HG02885 (cell line): ENCODE measurements at regions not wholly inside any gene's neighbourhood (a gene's known extent, or its start where the extent isn't known, plus 50 kb on each side); places are given as distances from the start of the nearest gene placed in this dataset.
"Not testable (repeated sequence)": the region's sequence is repeated elsewhere in the genome, so short reads cannot be mapped to it uniquely, and the experiment has no call there.

ENCODE experiments used
- ATAC-seq: cut with Tn5 transposase; IDR thresholded peaks from one replicate; pipeline ENCODE4 v1.9.1; 2021; ENCODE audit warnings: mild to moderate bottlenecking; ENCODE audit not compliant: unreplicated experiment, poor library complexity

DNA sequence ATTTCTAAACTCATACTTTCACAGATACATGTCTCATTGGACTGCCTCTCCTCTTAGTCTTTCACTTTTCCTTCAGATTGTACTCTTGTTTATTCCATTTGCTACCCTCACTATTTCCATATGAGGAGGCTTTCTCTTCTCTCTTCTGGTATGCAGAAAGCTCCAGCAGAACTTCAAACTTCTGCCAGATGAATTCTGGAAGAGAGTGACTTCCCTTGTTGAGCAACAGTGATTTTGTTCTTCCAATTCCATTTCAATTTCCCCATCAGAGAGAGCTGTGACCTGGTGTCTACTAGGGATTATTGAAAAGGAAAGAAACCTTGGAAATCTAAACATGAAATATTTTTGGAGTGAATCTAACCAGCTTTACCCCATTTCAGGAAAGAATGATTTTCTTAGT is 523.2 kb upstream of the ZNF717 start:
- no peak for ATAC-seq

DNA sequence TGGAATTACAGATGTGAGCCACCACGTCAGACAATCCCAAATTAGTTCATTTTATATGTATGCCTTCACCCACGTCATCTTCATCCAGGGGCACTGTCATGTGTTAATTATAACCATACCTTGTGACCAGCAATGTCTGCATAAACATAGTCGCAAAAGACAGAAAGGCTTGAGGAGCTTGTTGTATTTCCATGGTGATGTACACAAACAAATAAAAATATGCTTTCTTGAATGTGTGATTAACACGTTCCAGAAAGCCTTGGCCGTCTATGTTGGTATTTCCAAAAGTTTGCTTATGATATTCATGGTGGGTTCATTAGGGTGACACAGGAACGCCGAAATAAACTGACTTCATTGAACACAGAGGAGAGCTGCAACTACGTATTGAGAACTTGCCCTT is 524.7 kb upstream of the ZNF717 start:
- ATAC-seq, result no peak

GRCh38 chr3:76310667-76311066 is 525.3 kb upstream of the ZNF717 start:
- ATAC-seq, result no peak

DNA sequence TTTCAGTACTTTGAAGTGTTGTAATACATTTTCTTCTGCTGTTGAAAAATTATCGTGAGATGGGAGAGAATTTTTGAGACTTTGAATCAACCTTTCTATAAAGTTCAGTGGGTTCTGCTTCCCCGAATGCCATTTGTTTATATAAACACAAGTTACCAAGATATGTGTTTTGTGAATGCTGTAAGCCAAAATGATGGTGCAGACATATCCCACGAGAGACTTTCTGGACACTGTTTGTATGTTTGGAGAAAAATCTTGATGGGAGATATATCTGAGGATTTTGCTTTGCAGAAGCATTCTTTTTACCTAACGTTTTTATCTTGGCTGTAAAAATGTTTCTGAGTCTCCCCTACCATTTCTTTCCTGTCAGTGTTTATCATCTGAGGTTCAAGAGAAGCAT is 526.6 kb upstream of the ZNF717 start:
- no peak for ATAC-seq

DNA sequence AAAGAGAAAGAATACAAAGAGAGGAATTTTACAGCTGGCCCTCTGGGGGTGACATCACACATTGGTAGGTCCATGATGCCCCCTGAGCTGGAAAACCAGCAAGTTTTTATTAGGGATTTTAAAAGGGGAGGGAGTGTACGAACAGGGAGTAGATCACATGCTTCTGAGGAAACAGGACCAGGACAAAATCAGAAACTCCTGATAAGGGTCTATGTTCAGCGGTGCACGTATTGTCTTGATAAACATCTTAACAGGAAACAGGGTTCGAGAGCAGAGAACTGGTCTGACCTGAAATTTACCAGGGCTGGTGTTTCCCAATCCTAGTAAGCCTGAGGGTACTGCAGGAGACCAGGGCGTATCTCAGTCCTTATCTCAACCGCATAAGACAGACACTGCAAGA is 530.6 kb upstream of the ZNF717 start:
- ATAC-seq, result not testable (repeated sequence)

GRCh38 chr3:76321614-76322013 is 536.3 kb upstream of the ZNF717 start:
- ATAC-seq, result no peak

- no peak for ATAC-seq
Observed at GRCh38 chr3:76324101-76324500, 538.8 kb upstream of the ZNF717 start.

DNA sequence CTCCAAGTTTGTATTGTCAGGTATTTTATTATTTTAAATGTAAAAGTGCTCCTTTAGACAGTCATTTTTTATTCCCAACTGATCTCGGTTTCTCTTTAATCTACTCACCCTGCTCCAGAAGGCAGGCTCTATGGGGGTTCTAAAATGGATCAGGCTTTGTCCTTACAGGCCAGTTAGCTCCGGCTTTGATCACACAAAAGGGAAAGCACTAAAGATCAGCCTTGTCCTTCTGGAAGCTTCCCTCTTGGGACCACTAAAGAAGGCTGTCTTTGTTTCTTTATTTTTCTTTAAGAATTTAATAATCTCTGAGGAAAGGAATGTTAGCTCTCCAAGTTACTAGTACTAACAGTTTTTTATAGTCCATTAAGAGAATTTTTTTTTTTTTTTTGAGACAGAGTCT is 560.5 kb upstream of the ZNF717 start:
- no peak for ATAC-seq

DNA sequence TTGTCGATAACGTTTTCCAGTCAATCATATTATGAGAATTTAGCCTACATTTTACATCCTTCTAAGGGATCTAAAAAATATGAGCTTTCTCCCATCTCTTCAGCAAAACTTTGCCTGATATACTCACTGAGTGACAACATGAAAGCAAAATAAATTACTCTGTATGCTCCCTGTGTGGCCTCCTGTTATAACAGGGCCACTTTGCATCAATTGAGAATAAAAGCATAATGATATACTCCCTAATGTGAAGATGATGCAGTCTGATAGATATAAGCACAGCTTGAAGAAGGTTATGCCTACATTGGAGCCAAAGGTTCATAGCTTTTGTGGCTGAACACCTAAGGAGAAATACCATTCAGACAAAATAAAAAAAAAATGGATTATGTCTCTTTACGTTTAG is 561.3 kb upstream of the ZNF717 start:
- no peak for ATAC-seq

DNA sequence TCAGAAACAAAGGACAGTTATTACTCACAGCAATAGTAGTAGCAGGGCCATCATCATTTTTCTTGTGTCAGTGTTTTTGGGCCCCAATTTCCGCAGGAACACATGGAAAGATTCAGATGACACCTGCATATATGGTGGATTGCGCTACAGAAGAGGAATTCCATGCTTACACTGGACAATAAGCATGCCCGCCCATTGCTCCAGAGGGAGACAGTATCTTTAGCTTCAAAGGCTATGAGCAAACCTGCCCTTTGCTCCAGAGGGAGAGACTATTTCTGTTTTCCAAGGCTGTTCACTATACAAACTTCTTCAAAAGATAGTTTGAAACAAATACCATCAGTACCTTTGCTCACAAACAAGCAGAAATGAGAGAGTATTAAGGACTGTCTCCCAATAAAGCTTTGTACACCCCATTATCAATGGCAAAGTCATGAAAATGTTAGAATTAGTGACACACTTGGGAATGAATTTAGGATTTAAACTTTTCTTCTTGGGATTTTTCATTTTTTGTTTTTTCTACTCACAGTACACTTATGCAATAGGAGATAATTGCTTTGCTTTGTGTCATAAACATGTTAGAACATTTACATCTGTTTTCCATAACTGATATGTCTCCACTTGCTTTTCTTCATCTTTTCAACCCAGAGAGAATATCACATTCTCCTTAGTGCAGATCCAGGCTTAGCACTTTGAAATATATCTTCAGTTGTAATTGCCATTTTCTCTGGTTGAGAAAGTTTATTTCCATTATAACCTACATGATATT is 564.5 kb upstream of the ZNF717 start:
- ATAC-seq, result no peak

- ATAC-seq, result no peak
Observed at GRCh38 chr3:76352051-76352450, 566.7 kb upstream of the ZNF717 start.

GRCh38 chr3:76352511-76353284 is 567.3 kb upstream of the ZNF717 start:
- ATAC-seq, result no peak

GRCh38 chr3:76353683-76354082 is 568.3 kb upstream of the ZNF717 start:
- ATAC-seq, result no peak

- ATAC-seq, result no peak
Observed at GRCh38 chr3:76361010-76361409, 575.7 kb upstream of the ZNF717 start.

- no peak for ATAC-seq
Observed at GRCh38 chr3:76362643-76363042, 577.3 kb upstream of the ZNF717 start.

DNA sequence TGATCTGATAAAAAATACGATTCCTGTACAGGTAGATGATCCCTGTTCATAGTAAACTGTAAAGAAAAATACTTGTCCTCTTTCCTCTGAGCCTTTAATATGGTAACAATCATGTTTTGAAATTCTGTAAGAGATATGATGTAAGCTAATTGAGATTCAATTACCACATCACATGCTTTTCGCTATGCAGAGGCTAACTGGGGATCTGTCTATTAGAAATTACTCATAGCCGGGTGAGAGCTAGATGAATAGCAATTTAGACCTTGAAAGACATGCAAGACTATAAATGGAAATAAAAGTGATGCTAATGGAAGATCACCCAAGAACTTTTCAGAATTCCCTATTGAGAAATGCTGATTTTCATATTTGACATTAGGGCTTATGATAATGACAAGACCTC is 579.9 kb upstream of the ZNF717 start:
- no peak for ATAC-seq

GRCh38 chr3:76367281-76367680 is 581.9 kb upstream of the ZNF717 start:
- ATAC-seq, result no peak

- no peak for ATAC-seq
Observed at GRCh38 chr3:76369170-76369569, 583.8 kb upstream of the ZNF717 start.

DNA sequence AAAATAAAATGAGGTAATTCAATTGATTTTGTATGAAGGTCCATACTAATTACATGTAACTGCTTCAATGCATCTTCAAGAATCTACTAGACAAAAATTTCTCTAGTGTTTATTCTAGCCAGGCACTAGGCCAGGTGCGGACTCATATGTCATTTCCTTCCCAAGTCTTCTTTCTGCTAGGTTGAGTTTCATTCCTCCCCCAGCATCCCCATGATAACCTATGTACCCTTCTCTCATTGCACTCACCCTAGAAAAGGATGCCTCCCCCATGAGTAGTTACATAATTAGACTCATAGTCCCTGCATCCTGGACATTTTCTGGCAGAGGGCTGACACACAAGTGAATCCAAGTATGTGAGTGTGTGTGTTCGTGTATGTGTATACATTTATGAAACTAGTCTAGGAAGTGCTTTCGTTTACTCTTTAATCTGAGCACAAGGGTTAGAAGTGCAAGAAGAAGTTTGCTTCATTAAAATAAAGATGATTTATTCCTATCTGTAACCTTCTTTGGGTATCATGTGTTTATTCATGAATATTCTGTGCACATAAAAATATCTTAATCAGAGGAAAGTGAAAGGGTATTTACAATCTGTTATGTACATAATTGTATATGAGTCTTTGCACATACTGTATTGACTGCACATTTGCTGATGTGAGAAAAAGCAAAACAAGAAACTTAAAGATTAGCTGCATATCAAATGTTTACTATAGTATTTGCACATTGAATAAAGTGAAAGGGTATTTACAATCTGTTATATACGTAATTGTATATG is 585.6 kb upstream of the ZNF717 start:
- no peak for ATAC-seq

GRCh38 chr3:76372497-76372896 is 587.1 kb upstream of the ZNF717 start:
- ATAC-seq, result no peak

GRCh38 chr3:76377074-76377473 is 591.7 kb upstream of the ZNF717 start:
- no peak for ATAC-seq
